G401.6 (cell line): ENCODE measurements at regions not wholly inside any gene's neighbourhood (a gene's known extent, or its start where the extent isn't known, plus 50 kb on each side); places are given as distances from the start of the nearest gene placed in this dataset.
A peak's percentile ranks its signal among the peaks of the same experiment; 100 is the strongest.
"Not testable (repeated sequence)": the region's sequence is repeated elsewhere in the genome, so short reads cannot be mapped to it uniquely, and the experiment has no call there.

Source experiments
- FAIRE-seq: peaks from 2 replicates; lab custom pipeline; 2012; peaks lifted over from hg19 to GRCh38; lab: Jason Lieb, UNC

- not testable (repeated sequence) for FAIRE-seq
Measured at GRCh38 chr4:9604893-9605190, 160.6 kb downstream of the DEFB131A start.

- no peak for FAIRE-seq
Measured at GRCh38 chr4:9608300-9608699, 164.1 kb downstream of the DEFB131A start.

GRCh38 chr4:9610321-9610720 is 166.1 kb downstream of the DEFB131A start:
- FAIRE-seq = not testable (repeated sequence)

- no peak for FAIRE-seq
Measured at GRCh38 chr4:9611101-9611500, 166.9 kb downstream of the DEFB131A start.

- FAIRE-seq = not testable (repeated sequence)
Measured at GRCh38 chr4:9636411-9636810, 145.0 kb upstream of the DRD5 start.

- FAIRE-seq = peak; percentile 45
Measured at GRCh38 chr4:9659678-9660077, 121.8 kb upstream of the DRD5 start.

GRCh38 chr4:9660955-9661354 is 120.5 kb upstream of the DRD5 start:
- FAIRE-seq = not testable (repeated sequence)

GRCh38 chr4:9670725-9671124 is 110.7 kb upstream of the DRD5 start:
- not testable (repeated sequence) for FAIRE-seq

- not testable (repeated sequence) for FAIRE-seq
Measured at GRCh38 chr4:9677357-9677756, 104.1 kb upstream of the DRD5 start.

GRCh38 chr4:9679704-9680478 is 101.5 kb upstream of the DRD5 start:
- FAIRE-seq = no peak

GRCh38 chr4:9683174-9683573 is 98.3 kb upstream of the DRD5 start:
- FAIRE-seq = not testable (repeated sequence)

GRCh38 chr4:9685016-9685415 is 96.4 kb upstream of the DRD5 start:
- not testable (repeated sequence) for FAIRE-seq

GRCh38 chr4:9685692-9686091 is 95.7 kb upstream of the DRD5 start:
- FAIRE-seq = no peak

GRCh38 chr4:9690636-9691237 is 90.7 kb upstream of the DRD5 start:
- not testable (repeated sequence) for FAIRE-seq

GRCh38 chr4:9691238-9692065 is 90.0 kb upstream of the DRD5 start:
- FAIRE-seq = no peak

- FAIRE-seq = not testable (repeated sequence)
Measured at GRCh38 chr4:9692791-9693491, 88.5 kb upstream of the DRD5 start.

- FAIRE-seq = not testable (repeated sequence)
Measured at GRCh38 chr4:9694403-9694802, 87.0 kb upstream of the DRD5 start.

GRCh38 chr4:9695994-9696393 is 85.4 kb upstream of the DRD5 start:
- not testable (repeated sequence) for FAIRE-seq

GRCh38 chr4:9696561-9696960 is 84.9 kb upstream of the DRD5 start:
- FAIRE-seq = not testable (repeated sequence)

GRCh38 chr4:9702019-9702418 is 79.4 kb upstream of the DRD5 start:
- not testable (repeated sequence) for FAIRE-seq

- not testable (repeated sequence) for FAIRE-seq
Measured at GRCh38 chr4:9702696-9703095, 78.7 kb upstream of the DRD5 start.

- no peak for FAIRE-seq
Measured at GRCh38 chr4:9703391-9703790, 78.0 kb upstream of the DRD5 start.
